OCI-LY7 (cell line): ENCODE measurements at regions not wholly inside any gene's neighbourhood (a gene's known extent, or its start where the extent isn't known, plus 50 kb on each side); places are given as distances from the start of the nearest gene placed in this dataset.

ENCODE experiments used
- BruUV-seq: library from RNA; stranded (reverse); fragments of 400-500 nt; replicated peaks from 2 replicates; lab custom pipeline; 2021; lab: Mats Ljungman, UMichigan
- CTCF ChIA-PET: fragments of 300-600 bp; sonication (Branson Sonifier 250); formaldehyde crosslinking; loops from one replicate; lab custom pipeline; 2022; ENCODE audit warnings: antibody characterized with exemption; ENCODE audit not compliant: unreplicated experiment; lab: Charles Lee
- POLR2A ChIA-PET: fragments of 300-600 bp; sonication (Branson Sonifier 250); formaldehyde crosslinking; loops from one replicate; lab custom pipeline; 2022; ENCODE audit warnings: antibody characterized with exemption; lab: Charles Lee
- DNase-seq: peaks from one replicate; pipeline ENCODE4 v3.0.0-alpha.2; 2015; ENCODE audit warnings: low spot score
- H2AFZ ChIP-seq: fragments of 200-600 bp; sonication (generic), shearing (Covaris generic); 2 replicates; pipeline ENCODE4 v1.6.1; 2014; ENCODE audit warnings: mild to moderate bottlenecking, antibody characterized with exemption, low read length, moderate library complexity
- H3K27ac ChIP-seq: fragments of 200-600 bp; sonication (generic); 2 replicates; pipeline ENCODE4 v1.5.1; 2014; ENCODE audit warnings: mixed run types, low read depth, mild to moderate bottlenecking, moderate library complexity, low read length, inconsistent platforms; ENCODE audit not compliant: poor library complexity, severe bottlenecking
- H3K36me3 ChIP-seq: fragments of 200-600 bp; sonication (generic); 2 replicates; pipeline ENCODE4 v1.6.1; 2014; ENCODE audit warnings: mild to moderate bottlenecking, antibody characterized with exemption, low read length, moderate library complexity, mixed read lengths; ENCODE audit not compliant: insufficient read depth
- H3K4me1 ChIP-seq: fragments of 200-600 bp; sonication (generic); 2 replicates; pipeline ENCODE4 v1.5.1; 2014; ENCODE audit warnings: mild to moderate bottlenecking, low read length; ENCODE audit not compliant: insufficient read depth, poor library complexity, severe bottlenecking
- H3K4me2 ChIP-seq: fragments of 200-600 bp; sonication (generic); 2 replicates; pipeline ENCODE4 v1.6.1; 2014; ENCODE audit warnings: mild to moderate bottlenecking, low read length
- H3K4me3 ChIP-seq: fragments of 200-600 bp; sonication (generic); 2 replicates; pipeline ENCODE4 v1.5.1; 2014; ENCODE audit warnings: mild to moderate bottlenecking, low read depth, low read length; ENCODE audit not compliant: poor library complexity, severe bottlenecking
- H3K79me2 ChIP-seq: fragments of 200-600 bp; sonication (generic); 2 replicates; pipeline ENCODE4 v1.6.1; 2016; ENCODE audit warnings: low read depth, mild to moderate bottlenecking, low read length, moderate library complexity, mixed read lengths; ENCODE audit not compliant: insufficient read depth
- H3K9me2 ChIP-seq: fragments of 200-600 bp; sonication (generic); 2 replicates; pipeline ENCODE4 v1.6.1; 2016; ENCODE audit warnings: mild to moderate bottlenecking, low read length, mixed read lengths; ENCODE audit not compliant: insufficient read depth
- H3K9me3 ChIP-seq: fragments of 200-600 bp; sonication (generic); 2 replicates; pipeline ENCODE4 v1.6.1; 2014; ENCODE audit warnings: mild to moderate bottlenecking, mixed run types, low read length, mixed read lengths
- H4K20me1 ChIP-seq: fragments of 200-600 bp; sonication (generic); 2 replicates; pipeline ENCODE4 v1.6.1; 2014; ENCODE audit warnings: mild to moderate bottlenecking, antibody characterized with exemption, low read length, moderate library complexity, mixed read lengths; ENCODE audit not compliant: insufficient read depth
- CTCF ChIP-seq: fragments of 200-600 bp; sonication (generic); conservative IDR thresholded peaks from 2 replicates; pipeline ENCODE4 v1.5.1; 2014; ENCODE audit warnings: mild to moderate bottlenecking, antibody characterized with exemption, low read length, moderate library complexity, mixed read lengths
- EZH2phosphoT487 ChIP-seq: fragments of 200-600 bp; sonication (generic); IDR thresholded peaks from 2 replicates; pipeline ENCODE4 v1.6.1; 2018; ENCODE audit warnings: low read depth, borderline replicate concordance, mild to moderate bottlenecking, mixed run types, antibody characterized with exemption, low read length, moderate library complexity, mixed read lengths
- intact Hi-C: fragments of 100-400 bp; cut with micrococcal nuclease; formaldehyde crosslinking; loops from one replicate; pipeline ENCODE4 v1.10.0; 2022; ENCODE audit not compliant: unreplicated experiment

- no peak overlapping the region for H3K4me3 ChIP-seq
- no peaks in the 10 kb centered on the region for H3K79me2 ChIP-seq
- no TSS peak for BruUV-seq
- no peak overlapping the region for H3K27ac ChIP-seq
- H4K20me1 ChIP-seq, result no peaks in the 10 kb centered on the region
- H3K4me2 ChIP-seq, result no peak overlapping the region
- no peaks in the 10 kb centered on the region for H3K9me3 ChIP-seq
- no peak overlapping the region for H2AFZ ChIP-seq
- DNase-seq, result no peak
- no peaks in the 10 kb centered on the region for H3K36me3 ChIP-seq
- H3K9me2 ChIP-seq, result no peaks in the 10 kb centered on the region
- H3K4me1 ChIP-seq, result no peaks in the 10 kb centered on the region
- POLR2A ChIA-PET, result no interaction called here
- CTCF ChIA-PET, result no interaction called here
- TF ChIP-seq CTCF (no peak), EZH2phosphoT487 (no peak)
- intact Hi-C loops, result no loop called here
Observed at GRCh38 chr2:7929281-7929680, 752.6 kb upstream of the ID2 start.

- POLR2A ChIA-PET, result interaction anchor here (0.6 kb wide), 1 partner anchor 40 kb away, joined by 5 read pairs; no protein-coding TSS in a partner anchor
- TF ChIP-seq EZH2phosphoT487, result no peak
- TF ChIP-seq CTCF, result no peak
Observed at GRCh38 chr2:7930800-7931635, 750.8 kb upstream of the ID2 start.

GRCh38 chr2:7931808-7932207 lies 750.0 kb upstream of the ID2 start:
- no peaks in the 10 kb centered on the region for H3K36me3 ChIP-seq
- no peaks in the 10 kb centered on the region for H4K20me1 ChIP-seq
- no peak overlapping the region for H2AFZ ChIP-seq
- no peaks in the 10 kb centered on the region for H3K9me2 ChIP-seq
- intact Hi-C loops, result no loop called here
- H3K27ac ChIP-seq, result no peak overlapping the region
- H3K4me1 ChIP-seq, result no peaks in the 10 kb centered on the region
- no peaks in the 10 kb centered on the region for H3K79me2 ChIP-seq
- no TSS peak for BruUV-seq
- H3K4me2 ChIP-seq, result no peak overlapping the region
- TF ChIP-seq CTCF (no peak), EZH2phosphoT487 (no peak)
- H3K9me3 ChIP-seq, result no peaks in the 10 kb centered on the region
- DNase-seq, result no peak
- ChIA-PET POLR2A (no interaction called here), CTCF (no interaction called here)
- H3K4me3 ChIP-seq, result no peak overlapping the region

More at GRCh38 chr2:7930800-7931635, 750.8 kb upstream of the ID2 start:
- no peak overlapping the region for H3K27ac ChIP-seq
- intact Hi-C loops, result no loop called here
- peak overlapping the region; percentile 74 for H2AFZ ChIP-seq
- no peak for DNase-seq
- no peaks in the 10 kb centered on the region for H4K20me1 ChIP-seq
- no peaks in the 10 kb centered on the region for H3K4me1 ChIP-seq
- no peak overlapping the region for H3K4me3 ChIP-seq
- no peaks in the 10 kb centered on the region for H3K36me3 ChIP-seq
- no peaks in the 10 kb centered on the region for H3K79me2 ChIP-seq
- H3K4me2 ChIP-seq, result no peak overlapping the region
- no TSS peak for BruUV-seq
- CTCF ChIA-PET, result no interaction called here
- no peaks in the 10 kb centered on the region for H3K9me3 ChIP-seq
- no peaks in the 10 kb centered on the region for H3K9me2 ChIP-seq
